HG03103 (cell line): ENCODE measurements at regions not wholly inside any gene's neighbourhood (a gene's known extent, or its start where the extent isn't known, plus 50 kb on each side); places are given as distances from the start of the nearest gene placed in this dataset.

Experiments used
- ATAC-seq: cut with Tn5 transposase; IDR thresholded peaks from one replicate; pipeline ENCODE4 v1.9.1; 2021; ENCODE audit warnings: low read depth; ENCODE audit not compliant: unreplicated experiment

- ATAC-seq: no peak
Observed at GRCh38 chr18:73662421-73662820, 485.2 kb downstream of the FBXO15 start.

DNA sequence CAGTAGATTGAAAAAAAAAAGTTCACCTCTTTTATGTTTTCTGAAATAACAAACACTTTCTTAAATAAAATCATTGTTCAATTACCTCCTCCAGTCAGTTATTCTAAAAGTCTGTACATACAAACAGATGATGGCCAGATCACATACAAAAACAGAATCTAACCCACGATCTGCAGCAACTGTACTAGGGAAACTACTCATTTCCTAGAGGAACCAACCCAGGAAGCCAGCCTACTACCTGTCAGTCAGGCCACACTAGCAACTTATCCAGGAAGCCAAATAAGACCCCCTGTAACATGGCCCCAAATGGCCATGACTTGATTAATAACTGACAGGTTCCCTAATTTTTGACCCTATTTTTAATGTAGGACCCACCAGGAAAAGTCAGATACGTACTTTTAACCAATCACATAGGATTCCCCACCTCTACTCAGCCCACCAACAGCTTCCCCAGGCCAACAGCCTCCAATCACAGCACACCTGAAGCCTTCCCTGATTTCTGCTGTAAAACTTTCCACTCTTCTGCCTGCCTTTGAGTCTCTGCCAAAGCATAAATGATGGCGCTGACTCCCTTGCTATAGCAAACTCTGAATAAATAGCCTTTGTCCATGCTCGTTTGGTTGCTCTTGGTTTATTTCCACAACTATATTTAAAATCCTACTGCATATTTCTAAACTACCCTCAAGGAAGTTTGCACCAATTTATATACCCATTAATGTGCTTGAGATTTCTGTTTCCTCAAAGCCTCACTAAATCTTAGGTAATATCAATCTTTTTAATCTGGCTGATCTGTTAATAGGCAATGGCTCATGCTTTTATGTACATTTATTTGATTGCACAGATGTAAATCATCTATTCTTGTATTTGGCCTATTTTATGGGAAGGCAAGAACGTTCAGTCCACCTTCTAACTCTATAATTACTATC lies 486.4 kb downstream of the FBXO15 start:
- no peak for ATAC-seq

DNA sequence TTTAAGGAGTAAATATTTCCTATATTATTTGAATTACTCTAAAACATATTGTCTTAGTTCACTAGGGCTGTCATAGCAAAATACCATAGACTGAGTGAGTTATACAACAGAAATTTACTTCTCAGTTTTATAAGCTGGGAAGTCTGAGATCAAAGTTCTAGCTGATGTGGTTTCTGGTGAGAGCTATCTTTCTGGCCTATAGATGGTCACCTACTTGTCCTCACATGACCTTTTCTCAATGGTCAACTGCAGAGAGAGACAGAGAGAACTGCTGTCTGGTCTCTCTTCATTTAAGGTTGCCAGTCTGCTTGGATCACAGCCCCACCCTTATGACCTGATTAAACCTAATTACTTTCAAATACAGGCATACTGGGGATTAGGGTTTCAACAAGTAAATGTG lies 490.9 kb downstream of the FBXO15 start:
- ATAC-seq: no peak

- no peak for ATAC-seq
Observed at GRCh38 chr18:73653827-73654226, 493.8 kb downstream of the FBXO15 start.

- ATAC-seq: no peak
Observed at GRCh38 chr18:73653251-73653650, 494.4 kb downstream of the FBXO15 start.

DNA sequence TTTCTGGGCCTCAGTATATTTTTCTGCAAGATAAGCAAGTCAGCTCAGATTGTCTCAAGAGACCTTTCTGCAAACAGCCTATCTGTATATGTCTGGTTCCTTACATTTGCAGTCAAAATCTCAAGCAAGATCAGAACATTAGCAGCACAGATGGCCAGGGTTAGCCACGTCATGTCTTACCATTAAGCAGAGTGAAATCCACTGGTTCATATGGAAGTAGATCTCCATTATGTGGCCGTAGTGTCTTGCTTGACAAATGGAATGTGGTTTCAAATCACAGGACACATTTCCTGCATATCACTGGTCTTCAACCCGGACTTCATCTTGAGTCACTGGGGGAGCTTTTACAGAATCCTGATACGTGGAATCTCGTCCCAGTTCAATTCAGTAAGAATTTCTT lies 500.2 kb downstream of the FBXO15 start:
- no peak for ATAC-seq

GRCh38 chr18:73646772-73647171 lies 500.9 kb downstream of the FBXO15 start:
- no peak for ATAC-seq

- ATAC-seq: no peak
Observed at GRCh38 chr18:73646196-73646595, 501.4 kb downstream of the FBXO15 start.

DNA sequence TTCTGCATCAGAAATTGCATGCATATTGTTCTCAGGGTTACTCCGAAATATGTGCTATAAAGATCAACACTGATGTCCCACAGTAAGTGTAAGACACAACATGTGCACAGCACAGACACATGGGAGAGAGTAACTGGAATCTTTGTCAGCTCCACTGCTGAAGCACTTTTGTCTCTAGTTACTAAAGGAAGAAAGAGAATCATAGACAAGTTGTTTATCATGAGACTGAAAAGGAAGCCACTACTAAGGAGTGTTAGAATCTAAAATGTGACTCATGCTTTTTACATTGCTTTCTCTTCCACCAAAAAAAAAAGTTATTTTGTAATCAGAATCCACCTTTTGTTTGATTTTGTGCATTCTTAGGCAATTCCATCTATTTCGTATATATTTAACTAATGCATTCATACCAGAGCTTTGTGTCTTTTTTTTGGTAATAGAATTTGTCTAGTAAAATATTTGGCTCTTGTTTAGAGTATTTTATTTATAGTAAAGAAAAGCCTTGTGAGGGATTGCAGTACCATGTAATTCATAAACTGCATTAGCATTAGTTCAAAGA lies 502.4 kb downstream of the FBXO15 start:
- no peak for ATAC-seq

DNA sequence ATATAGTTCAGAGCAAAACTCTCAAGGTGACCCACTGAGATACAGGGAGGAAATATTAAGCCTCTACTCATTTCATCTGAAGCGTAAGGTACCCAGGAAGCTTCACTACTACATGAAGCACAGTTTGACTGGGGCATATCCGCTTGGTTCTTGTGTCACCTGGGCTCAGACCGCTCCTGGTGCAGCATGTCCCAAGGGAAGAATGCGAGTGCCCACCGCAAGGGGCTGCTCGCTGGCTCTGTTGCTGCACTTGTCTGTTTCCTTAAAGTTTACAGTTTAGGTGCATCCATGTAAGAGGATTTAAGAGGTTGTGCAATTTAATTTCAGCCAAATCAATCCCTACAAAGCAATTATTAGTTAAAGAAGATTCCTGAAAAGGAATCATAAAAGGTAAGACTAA lies 507.8 kb downstream of the FBXO15 start:
- no peak for ATAC-seq

- no peak for ATAC-seq
Observed at GRCh38 chr18:73638709-73639108, 508.9 kb downstream of the FBXO15 start.

DNA sequence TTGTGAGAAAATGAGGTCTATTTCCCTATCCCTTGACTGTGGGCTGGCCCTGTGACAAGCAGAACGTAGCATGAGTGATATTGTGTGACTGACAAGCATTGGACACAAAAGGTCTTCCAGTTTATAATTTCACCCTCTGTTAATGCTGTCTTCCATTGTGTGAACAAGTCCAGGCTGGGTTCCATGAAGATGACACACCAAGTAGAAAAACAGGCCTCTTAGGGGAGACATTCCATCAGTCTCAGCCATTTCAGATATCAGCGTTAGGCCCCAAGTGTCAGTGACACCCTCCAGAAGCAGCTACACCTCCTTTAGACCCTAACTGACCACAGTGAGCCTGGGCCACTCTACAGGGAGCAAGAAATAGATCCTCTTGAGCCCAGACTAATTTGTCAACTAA lies 511.3 kb downstream of the FBXO15 start:
- no peak for ATAC-seq

GRCh38 chr18:73626859-73627258 lies 520.8 kb downstream of the FBXO15 start:
- no peak for ATAC-seq

DNA sequence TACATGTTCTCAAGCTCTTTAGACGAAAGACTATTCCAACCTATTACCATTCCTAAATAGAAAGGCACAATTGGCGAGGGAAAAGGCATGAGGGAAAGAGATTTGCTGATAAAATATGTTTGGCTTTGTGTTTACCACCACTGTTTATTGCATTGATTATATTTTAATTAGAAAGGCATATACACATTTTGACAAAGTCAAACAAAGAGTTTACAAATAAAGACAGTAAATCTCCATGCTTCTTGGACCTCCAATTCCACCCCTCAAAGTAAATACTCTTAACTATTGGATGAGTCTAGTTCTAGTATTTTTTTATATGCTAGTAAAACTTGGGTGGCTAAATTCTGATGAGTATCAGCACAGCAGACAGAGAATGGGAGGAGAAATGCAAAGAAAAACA lies 521.4 kb downstream of the FBXO15 start:
- ATAC-seq: no peak

DNA sequence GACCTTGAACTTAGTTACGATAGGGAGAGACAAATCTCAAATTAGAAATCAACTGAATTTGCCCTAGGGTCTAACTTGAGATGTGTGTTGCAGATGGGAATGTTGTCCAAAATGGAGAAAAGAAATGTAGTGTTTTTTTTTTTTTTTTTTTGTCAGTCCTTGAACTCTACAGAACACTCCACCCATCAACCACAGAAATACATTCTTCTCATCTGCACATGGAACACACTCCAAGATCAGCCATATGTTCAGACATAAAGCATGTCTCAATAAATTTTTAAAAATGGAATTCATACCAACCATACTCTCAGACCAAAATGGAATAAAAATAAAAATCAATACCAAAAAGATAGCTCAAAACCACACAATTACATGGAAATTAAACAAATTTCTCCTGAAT lies 526.5 kb downstream of the FBXO15 start:
- ATAC-seq: no peak

DNA sequence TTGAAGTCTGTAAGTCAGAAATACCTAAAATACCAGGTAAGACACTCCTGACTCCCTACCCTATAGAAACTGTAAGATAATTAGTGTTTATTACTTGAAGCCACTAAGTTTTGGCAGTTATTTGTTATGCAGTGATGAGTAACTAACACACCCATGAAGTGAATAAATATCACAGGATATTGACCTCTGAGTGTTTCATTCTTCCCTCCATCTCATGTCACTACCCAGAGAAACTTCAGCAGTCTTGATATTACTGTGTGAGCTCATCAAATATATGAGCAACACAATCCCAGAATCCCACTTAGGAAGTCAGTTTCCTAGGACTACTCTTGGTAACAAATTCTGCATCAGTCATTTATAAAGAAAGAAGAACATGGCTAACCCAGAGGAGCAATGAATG lies 529.7 kb downstream of the FBXO15 start:
- no peak for ATAC-seq

- no peak for ATAC-seq
Observed at GRCh38 chr18:73615506-73615905, 532.1 kb downstream of the FBXO15 start.

DNA sequence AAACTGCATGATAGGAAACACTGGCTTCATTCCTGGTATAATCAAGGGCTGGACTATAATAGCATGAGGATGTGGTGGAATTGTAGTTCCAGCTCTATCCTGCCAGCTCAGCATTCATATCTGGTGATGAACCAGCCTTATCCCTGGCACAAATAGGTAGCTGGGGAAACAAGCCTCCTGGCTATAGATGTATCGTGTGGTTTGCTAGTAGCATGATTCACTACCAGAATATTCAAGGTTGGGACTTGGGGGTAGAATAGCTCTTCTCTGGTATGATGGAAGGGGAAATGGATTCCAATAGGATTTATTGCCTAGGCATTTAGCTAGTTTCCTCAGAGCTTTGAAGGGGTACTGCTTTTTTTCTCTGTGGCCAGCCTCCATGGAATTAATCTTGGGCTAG lies 532.8 kb downstream of the FBXO15 start:
- ATAC-seq: no peak

- no peak for ATAC-seq
Observed at GRCh38 chr18:73613706-73614340, 533.8 kb downstream of the FBXO15 start.

DNA sequence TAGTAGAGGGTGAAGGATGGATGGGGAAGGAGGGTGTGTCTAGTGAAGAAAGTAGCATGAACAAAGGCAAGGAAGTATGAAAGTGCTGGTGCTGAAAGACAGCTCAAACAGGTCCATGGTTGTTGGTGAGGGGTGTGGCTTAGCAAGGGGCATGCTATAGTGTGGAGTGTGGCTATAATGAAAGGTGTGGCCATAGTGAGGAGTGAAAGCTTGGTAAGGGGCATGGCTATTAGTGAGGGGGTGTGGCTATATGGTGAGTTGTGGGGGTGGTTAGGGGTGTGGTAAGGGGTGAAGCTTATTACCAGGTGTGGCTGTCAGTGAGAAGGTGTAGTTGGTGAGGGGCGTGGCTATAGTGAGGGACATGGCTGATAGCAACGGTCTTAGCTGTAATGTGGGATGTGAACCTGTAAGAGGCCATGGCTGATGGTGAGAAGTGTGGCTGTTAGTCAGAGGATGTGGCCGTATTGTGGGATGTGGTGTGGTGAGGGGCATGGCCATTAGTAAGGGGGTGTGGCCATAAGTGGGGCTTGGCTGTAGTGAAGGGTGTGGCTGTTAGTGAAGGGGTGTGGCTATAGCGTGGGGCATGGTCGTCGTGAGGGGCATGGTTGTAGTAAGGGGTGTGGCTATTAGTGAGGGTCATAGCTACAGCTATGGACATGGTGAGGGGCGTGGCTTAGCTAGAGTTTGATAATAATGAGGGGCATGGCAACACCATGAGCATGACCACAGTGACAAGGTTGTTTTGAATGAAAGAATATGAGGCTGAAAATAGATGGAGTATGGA lies 549.6 kb downstream of the FBXO15 start:
- ATAC-seq: no peak

DNA sequence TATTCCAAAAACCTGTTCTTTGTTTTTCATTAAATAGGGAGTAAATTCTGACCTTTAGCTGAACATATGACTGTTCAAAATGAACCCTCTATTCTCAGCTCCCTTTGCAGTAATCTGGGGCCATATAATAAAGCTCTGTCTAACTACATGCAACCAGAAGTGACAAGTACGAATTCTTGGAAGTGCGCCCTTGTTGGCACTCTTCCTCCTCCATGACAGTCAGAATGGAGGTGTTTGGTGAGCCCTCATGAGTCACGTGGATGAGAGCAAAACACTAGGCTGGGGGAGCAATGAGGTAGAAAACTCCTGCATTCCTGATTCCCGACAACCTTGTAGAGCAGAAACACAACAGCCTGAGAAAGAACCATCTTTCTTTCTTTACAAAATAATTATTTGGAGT lies 552.9 kb downstream of the FBXO15 start:
- ATAC-seq: no peak
